HG03469 (cell line): ENCODE measurements at regions not wholly inside any gene's neighbourhood (a gene's known extent, or its start where the extent isn't known, plus 50 kb on each side); places are given as distances from the start of the nearest gene placed in this dataset.
"Not testable (repeated sequence)": the region's sequence is repeated elsewhere in the genome, so short reads cannot be mapped to it uniquely, and the experiment has no call there.

ENCODE experiments used
- ATAC-seq: cut with Tn5 transposase; IDR thresholded peaks from one replicate; pipeline ENCODE4 v1.9.1; 2021; ENCODE audit warnings: mild to moderate bottlenecking, moderate library complexity, moderate number of reproducible peaks; ENCODE audit not compliant: unreplicated experiment

DNA sequence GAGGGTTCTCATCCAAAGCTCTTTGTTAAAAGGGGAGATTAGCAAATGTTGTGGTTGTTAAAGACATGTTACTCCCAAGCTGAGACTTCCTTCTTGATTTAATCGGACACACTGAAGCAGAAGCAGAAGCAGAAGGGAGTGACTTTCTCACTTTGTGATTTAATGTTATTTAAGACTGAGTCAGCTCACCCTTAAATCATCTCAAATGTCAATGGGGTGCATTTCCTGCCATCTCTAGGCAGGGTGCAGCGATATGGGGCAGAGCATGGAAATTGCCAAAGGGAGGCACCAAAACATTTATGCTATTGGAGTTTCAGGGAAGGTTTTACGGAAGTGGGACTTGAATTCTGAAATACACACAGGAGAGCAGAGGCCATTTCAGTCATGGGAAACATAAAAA, 283.6 kb downstream of the ABCC12 start:
- ATAC-seq: no peak

GRCh38 chr16:47866423-47866822, 289.4 kb downstream of the ABCC12 start:
- ATAC-seq: no peak

- no peak for ATAC-seq
Observed at GRCh38 chr16:47865337-47865855, 290.4 kb downstream of the ABCC12 start.

DNA sequence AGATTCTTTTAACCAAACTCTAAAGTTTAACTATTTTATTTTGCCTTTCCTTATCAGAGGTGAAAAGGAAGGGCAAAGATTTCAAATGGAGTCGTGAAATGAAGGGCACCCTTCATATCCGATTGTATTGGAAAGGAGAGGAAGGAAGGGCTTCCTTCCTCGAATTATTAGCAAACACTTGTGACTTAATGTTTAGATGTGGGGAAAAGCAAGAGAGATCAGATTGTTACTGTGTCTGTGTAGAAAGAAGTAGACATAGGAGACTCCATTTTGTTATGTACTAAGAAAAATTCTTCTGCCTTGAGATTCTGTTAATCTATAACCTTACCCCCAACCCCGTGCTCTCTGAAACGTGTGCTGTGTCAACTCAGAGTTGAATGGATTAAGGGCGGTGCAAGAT, 291.5 kb downstream of the ABCC12 start:
- ATAC-seq: not testable (repeated sequence)

DNA sequence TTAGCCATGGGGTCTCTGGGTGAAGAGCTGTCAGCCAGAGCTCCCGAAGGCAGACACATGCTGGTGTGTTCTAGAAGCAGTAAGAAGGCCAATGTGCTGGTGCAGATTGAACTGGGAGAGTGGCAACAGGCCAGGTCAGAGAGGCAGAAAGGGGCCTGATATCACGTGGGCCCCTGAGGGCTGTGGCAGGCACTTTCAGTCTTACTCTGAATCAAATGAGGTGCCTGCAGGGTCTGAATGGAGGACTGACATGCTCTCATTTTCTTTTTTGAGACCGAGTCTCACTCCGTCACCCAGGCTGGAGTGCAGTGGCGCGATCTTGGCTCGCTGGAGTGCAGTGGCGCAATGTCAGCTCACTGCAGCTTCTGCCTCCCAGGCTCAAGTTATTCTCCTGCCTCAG, 293.8 kb downstream of the ABCC12 start:
- ATAC-seq: no peak

DNA sequence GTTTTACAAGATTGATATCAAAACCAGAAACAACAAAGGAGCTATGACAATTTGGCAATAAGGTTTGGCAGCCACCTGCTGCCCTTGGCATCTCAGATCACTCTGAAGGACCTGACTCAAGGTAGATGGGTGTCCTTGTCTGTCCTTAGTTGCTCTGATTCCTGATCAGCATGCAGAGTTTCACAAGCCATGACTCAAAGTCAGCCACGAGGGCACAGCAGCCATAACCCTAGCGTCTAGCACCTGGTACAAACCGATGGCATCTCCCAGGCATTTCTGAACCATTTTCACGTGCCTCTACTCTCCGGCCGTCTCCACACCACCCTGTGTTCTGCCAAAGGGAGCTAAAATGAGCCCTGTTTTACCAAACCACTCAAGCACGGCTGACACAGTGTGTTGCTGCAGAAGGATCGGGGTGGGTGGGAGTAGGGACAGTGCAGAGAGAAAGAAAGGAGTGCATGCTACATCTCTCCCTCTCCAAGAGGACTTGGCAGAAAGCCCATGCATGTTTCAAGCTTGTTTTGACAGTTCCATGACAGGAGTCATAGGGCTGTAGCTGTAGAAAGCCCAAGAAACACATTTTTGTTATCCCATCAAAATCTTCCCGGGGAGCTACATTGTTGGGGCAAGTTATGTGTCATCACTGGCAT, 297.3 kb downstream of the ABCC12 start:
- no peak for ATAC-seq

DNA sequence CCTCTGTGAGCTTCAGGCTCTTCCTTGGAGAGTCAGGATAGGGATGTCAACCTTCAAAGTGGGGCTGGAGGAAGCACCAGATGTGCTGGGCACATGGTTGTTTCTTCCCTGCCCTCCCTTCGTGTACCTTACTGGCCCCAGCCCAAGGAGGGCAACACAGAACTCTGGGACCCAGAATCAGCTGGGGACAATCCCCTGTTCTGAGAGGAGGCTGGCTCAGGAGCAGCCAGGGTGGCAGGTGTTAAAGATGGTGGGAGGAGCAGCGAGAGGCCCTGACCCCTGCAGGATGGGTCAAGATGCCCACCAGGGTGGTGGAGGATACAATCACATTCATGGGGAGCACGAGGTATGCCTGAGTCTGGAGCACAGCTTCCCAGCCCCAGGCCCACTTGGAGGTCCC, 300.4 kb downstream of the ABCC12 start:
- no peak for ATAC-seq

GRCh38 chr16:47854737-47855136, 301.1 kb downstream of the ABCC12 start:
- ATAC-seq: no peak

DNA sequence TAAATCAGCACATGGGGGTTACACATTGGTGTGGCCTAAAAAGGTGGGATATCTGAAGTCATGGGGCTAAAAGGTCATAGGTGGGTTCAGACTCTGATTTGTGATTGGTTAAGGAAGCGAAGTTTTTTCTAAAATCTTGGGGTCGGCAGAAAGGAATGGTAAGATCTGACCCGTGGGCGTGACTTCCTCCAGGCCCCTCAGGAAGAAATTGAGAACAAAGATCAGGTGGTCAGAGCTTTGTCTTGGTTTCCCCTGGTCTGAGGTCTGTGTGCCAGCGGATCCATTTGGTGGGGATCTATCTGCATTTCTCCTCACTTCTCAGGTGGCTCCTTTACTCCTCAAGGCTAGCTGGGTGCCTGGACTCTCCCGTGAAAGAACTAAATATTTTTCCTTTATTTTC, 302.8 kb downstream of the ABCC12 start:
- ATAC-seq: no peak

- no peak for ATAC-seq
Observed at GRCh38 chr16:47851146-47851545, 304.6 kb downstream of the ABCC12 start.

GRCh38 chr16:47849736-47850135, 306.1 kb downstream of the ABCC12 start:
- ATAC-seq: no peak

- ATAC-seq: no peak
Observed at GRCh38 chr16:47848421-47849109, 307.2 kb downstream of the ABCC12 start.

- no peak for ATAC-seq
Observed at GRCh38 chr16:47847220-47847970, 308.4 kb downstream of the ABCC12 start.

- no peak for ATAC-seq
Observed at GRCh38 chr16:47834485-47835024, 321.2 kb downstream of the ABCC12 start.

DNA sequence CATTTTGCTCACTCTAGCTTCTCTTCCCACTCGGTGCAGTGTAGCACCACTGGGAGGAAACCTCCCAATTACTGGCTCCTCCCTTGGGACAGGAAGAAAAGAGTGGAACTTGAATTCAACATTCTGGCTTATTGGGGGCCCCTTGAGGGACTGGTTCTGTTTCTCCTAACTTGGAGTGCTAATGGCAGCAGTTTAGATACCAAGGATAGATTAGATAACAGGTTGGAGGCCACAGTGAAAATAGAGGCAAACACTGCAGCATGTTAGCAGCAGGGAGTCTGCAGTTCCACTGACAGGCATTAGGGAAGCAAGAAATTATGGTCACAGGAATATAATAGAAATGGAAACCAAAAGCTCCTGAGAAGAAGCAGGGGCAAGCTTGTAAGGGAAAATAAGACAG, 322.0 kb downstream of the ABCC12 start:
- no peak for ATAC-seq

GRCh38 chr16:47829850-47830600, 325.8 kb downstream of the ABCC12 start:
- no peak for ATAC-seq

DNA sequence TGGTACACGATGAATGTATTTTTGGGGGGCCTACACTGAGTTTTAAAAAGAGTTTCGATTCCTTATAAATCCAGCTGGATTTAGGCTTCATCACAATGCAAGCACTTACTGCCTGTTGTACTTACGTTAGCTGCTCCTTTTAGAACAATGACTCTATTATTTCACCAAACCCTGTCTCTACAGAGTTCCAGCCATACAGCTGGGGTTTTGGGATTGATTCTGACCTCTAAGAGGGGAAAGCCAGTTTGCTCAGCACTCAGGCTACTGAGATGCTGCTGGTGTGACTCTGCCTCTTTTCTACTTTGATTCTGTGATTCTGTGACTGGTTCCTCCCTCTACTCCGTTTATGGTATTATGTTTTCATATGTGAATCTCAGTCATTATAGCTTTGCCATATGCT, 329.7 kb downstream of the ABCC12 start:
- no peak for ATAC-seq

DNA sequence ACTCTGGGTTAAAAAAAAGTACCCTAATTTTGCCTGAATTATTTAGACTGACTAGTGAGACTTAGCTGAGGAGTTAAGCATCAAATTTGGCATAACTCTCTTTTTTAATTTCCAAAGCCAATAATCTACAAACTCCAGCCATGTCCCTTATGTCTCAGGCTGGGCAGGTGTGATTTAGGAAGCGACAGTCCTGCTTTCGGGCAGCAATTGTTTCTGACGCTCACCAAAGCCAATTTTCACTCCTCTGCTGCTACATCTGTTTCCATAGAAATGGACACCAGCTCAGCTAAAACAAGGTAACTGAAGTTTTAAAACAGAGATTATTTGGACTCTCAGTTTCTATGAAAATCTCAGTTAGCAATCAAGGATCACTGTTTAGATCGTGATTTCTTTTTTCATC, 338.7 kb downstream of the ABCC12 start:
- ATAC-seq: no peak

- ATAC-seq: no peak
Observed at GRCh38 chr16:47816511-47816910, 339.3 kb downstream of the ABCC12 start.

DNA sequence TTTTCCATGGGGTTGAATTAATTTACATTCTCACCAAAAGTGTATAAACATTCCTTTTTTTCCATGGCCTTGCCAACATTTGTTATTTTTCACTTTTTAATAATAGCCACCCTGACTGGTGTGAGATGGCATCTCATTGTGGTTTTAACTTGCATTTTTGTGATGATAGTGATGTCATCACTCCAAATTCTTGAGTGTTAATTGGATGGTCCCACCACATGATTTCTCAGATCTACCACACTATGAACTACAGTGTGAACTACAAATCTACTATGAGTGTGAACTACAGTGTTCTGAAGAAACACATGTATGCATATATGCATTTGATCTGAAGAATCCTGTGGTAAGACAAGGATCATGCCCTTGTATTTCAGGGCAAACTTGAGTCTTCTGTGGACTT, 340.1 kb downstream of the ABCC12 start:
- no peak for ATAC-seq

GRCh38 chr16:47811758-47812157, 344.0 kb downstream of the ABCC12 start:
- not testable (repeated sequence) for ATAC-seq
